Activated naive CD4-positive, alpha-beta T cell treated with anti-CD3 and anti-CD28 coated beads, Interleukin-2, amount 10 ng/mL, durations not matched to agents 7 days and 5 days (primary cell): ENCODE measurements at regions not wholly inside any gene's neighbourhood (a gene's known extent, or its start where the extent isn't known, plus 50 kb on each side); places are given as distances from the start of the nearest gene placed in this dataset.

ENCODE experiments used
- CTCF ChIA-PET: fragments of 350-600 bp; sonication (Branson Sonifier 250); formaldehyde crosslinking; loops from one replicate; lab custom pipeline; 2021; ENCODE audit warnings: antibody characterized with exemption; lab: Charles Lee
- DNase-seq: peaks from one replicate; pipeline ENCODE4 v3.0.0-alpha.2; 2020
- H3K27ac Mint-ChIP-seq: one replicate; pipeline ENCODE4 v1.8.0; 2021; ENCODE audit warnings: mild to moderate bottlenecking, moderate library complexity, mixed read lengths
- H3K27me3 Mint-ChIP-seq: one replicate; pipeline ENCODE4 v1.8.0; 2021; ENCODE audit warnings: mild to moderate bottlenecking, mixed read lengths
- H3K36me3 Mint-ChIP-seq: one replicate; pipeline ENCODE4 v1.8.0; 2021; ENCODE audit warnings: mixed read lengths
- H3K4me1 Mint-ChIP-seq: one replicate; pipeline ENCODE4 v1.8.0; 2021; ENCODE audit warnings: mixed read lengths
- H3K4me3 Mint-ChIP-seq: one replicate; pipeline ENCODE4 v1.8.0; 2021; ENCODE audit warnings: mild to moderate bottlenecking, moderate library complexity, mixed read lengths
- H3K9me3 Mint-ChIP-seq: one replicate; pipeline ENCODE4 v1.8.0; 2021; ENCODE audit warnings: mixed read lengths

GRCh38 chr12:76156726-76157125 is 72.2 kb upstream of the NAP1L1 start:
- DNase-seq: no peak
- Mint-ChIP-seq H3K4me3 (no peak overlapping the region), H3K9me3 (no peaks in the 10 kb centered on the region), H3K4me1 (peaks cover 16% of the 10 kb centered on the region), H3K27ac (no peak overlapping the region), H3K36me3 (no peaks in the 10 kb centered on the region), H3K27me3 (no peaks in the 10 kb centered on the region)
- CTCF ChIA-PET: interaction anchor here (1.1 to 1.4 kb wide), 2 partner anchors 10 to 20 kb away, joined by 3 read pairs; no protein-coding TSS in a partner anchor

- Mint-ChIP-seq H3K27me3 (no peaks in the 10 kb centered on the region), H3K27ac (no peak overlapping the region), H3K4me1 (peaks cover 16% of the 10 kb centered on the region), H3K9me3 (no peaks in the 10 kb centered on the region), H3K4me3 (no peak overlapping the region), H3K36me3 (no peaks in the 10 kb centered on the region)
- DNase-seq: no peak
- CTCF ChIA-PET: interaction anchor here (1.1 to 1.4 kb wide), 2 partner anchors 10 to 20 kb away, joined by 3 read pairs; no protein-coding TSS in a partner anchor
Observed at GRCh38 chr12:76156314-76156713, 71.8 kb upstream of the NAP1L1 start.

- H3K36me3 Mint-ChIP-seq: no peaks in the 10 kb centered on the region
- no peak overlapping the region for H3K4me3 Mint-ChIP-seq
- no peaks in the 10 kb centered on the region for H3K9me3 Mint-ChIP-seq
- peaks cover 16% of the 10 kb centered on the region for H3K4me1 Mint-ChIP-seq
- DNase-seq: no peak
- H3K27me3 Mint-ChIP-seq: no peaks in the 10 kb centered on the region
- CTCF ChIA-PET: no interaction called here
- no peak overlapping the region for H3K27ac Mint-ChIP-seq
Observed at GRCh38 chr12:76155157-76155670, 70.7 kb upstream of the NAP1L1 start.

- Mint-ChIP-seq H3K4me3 (no peak overlapping the region), H3K36me3 (no peaks in the 10 kb centered on the region), H3K4me1 (peaks cover 11% of the 10 kb centered on the region), H3K27me3 (no peaks in the 10 kb centered on the region), H3K9me3 (no peaks in the 10 kb centered on the region), H3K27ac (no peak overlapping the region)
- CTCF ChIA-PET: no interaction called here
- no peak for DNase-seq
Observed at GRCh38 chr12:76153616-76154015, 69.1 kb upstream of the NAP1L1 start.

- no peak overlapping the region for H3K27ac Mint-ChIP-seq
- no peaks in the 10 kb centered on the region for H3K27me3 Mint-ChIP-seq
- DNase-seq: no peak
- CTCF ChIA-PET: no interaction called here
- H3K9me3 Mint-ChIP-seq: no peaks in the 10 kb centered on the region
- H3K4me3 Mint-ChIP-seq: no peak overlapping the region
- no peaks in the 10 kb centered on the region for H3K36me3 Mint-ChIP-seq
- peaks cover 7% of the 10 kb centered on the region for H3K4me1 Mint-ChIP-seq
Observed at GRCh38 chr12:76152181-76152807, 67.8 kb upstream of the NAP1L1 start.

- H3K4me1 Mint-ChIP-seq: peaks cover 23% of the 10 kb centered on the region
- no peak overlapping the region for H3K4me3 Mint-ChIP-seq
- no peaks in the 10 kb centered on the region for H3K36me3 Mint-ChIP-seq
- no peaks in the 10 kb centered on the region for H3K27me3 Mint-ChIP-seq
- no peak overlapping the region for H3K27ac Mint-ChIP-seq
- CTCF ChIA-PET: interaction anchor here (0.5 to 2.6 kb wide), 2 partner anchors 14 to 20 kb away, joined by 3 to 10 read pairs; no protein-coding TSS in a partner anchor
- H3K9me3 Mint-ChIP-seq: no peaks in the 10 kb centered on the region
- DNase-seq: peak; percentile 23
Observed at GRCh38 chr12:76144245-76144549, 59.7 kb upstream of the NAP1L1 start.

- Mint-ChIP-seq H3K4me1 (peaks cover 23% of the 10 kb centered on the region), H3K27ac (peak overlapping the region; percentile 9), H3K4me3 (no peak overlapping the region), H3K36me3 (no peaks in the 10 kb centered on the region), H3K27me3 (no peaks in the 10 kb centered on the region), H3K9me3 (no peaks in the 10 kb centered on the region)
- CTCF ChIA-PET: interaction anchor here (2.6 kb wide), 1 partner anchor 15 kb away, joined by 10 read pairs; no protein-coding TSS in a partner anchor
- peak; percentile 57 for DNase-seq
Observed at GRCh38 chr12:76143343-76144244, 59.1 kb upstream of the NAP1L1 start.

- Mint-ChIP-seq H3K4me3 (no peak overlapping the region), H3K27me3 (no peaks in the 10 kb centered on the region), H3K27ac (no peak overlapping the region), H3K36me3 (no peaks in the 10 kb centered on the region), H3K4me1 (peaks cover 23% of the 10 kb centered on the region), H3K9me3 (no peaks in the 10 kb centered on the region)
- no peak for DNase-seq
- CTCF ChIA-PET: no interaction called here
Observed at GRCh38 chr12:76142305-76142704, 57.8 kb upstream of the NAP1L1 start.

GRCh38 chr12:76138656-76139055 is 54.2 kb upstream of the NAP1L1 start:
- CTCF ChIA-PET: no interaction called here
- Mint-ChIP-seq H3K9me3 (no peaks in the 10 kb centered on the region), H3K27me3 (no peaks in the 10 kb centered on the region), H3K4me1 (peaks cover 12% of the 10 kb centered on the region), H3K27ac (no peak overlapping the region), H3K36me3 (no peaks in the 10 kb centered on the region), H3K4me3 (no peak overlapping the region)
- DNase-seq: no peak

GRCh38 chr12:76137606-76138005 is 53.1 kb upstream of the NAP1L1 start:
- no peak for DNase-seq
- Mint-ChIP-seq H3K4me1 (peaks cover 3% of the 10 kb centered on the region), H3K27me3 (peaks cover 1% of the 10 kb centered on the region), H3K27ac (no peak overlapping the region), H3K9me3 (no peaks in the 10 kb centered on the region), H3K36me3 (no peaks in the 10 kb centered on the region), H3K4me3 (no peak overlapping the region)
- CTCF ChIA-PET: no interaction called here

GRCh38 chr12:76135456-76135855 is 51.0 kb upstream of the NAP1L1 start:
- Mint-ChIP-seq H3K27ac (no peak overlapping the region), H3K9me3 (no peaks in the 10 kb centered on the region), H3K4me1 (no peaks in the 10 kb centered on the region), H3K27me3 (peaks cover 10% of the 10 kb centered on the region), H3K36me3 (no peaks in the 10 kb centered on the region), H3K4me3 (no peak overlapping the region)
- DNase-seq: no peak
- CTCF ChIA-PET: no interaction called here
